Hepatocyte (in vitro differentiated cells): ENCODE measurements at regions not wholly inside any gene's neighbourhood (a gene's known extent, or its start where the extent isn't known, plus 50 kb on each side); places are given as distances from the start of the nearest gene placed in this dataset.
"Not testable (repeated sequence)": the region's sequence is repeated elsewhere in the genome, so short reads cannot be mapped to it uniquely, and the experiment has no call there.

Experiments used
- DNase-seq: peaks from one replicate; pipeline ENCODE4 v3.0.0-alpha.2; 2016; ENCODE audit warnings: low spot score
- H2AFZ ChIP-seq: fragments of 200-600 bp; sonication (generic); 2 replicates; pipeline ENCODE4 v1.6.0; 2016; ENCODE audit warnings: antibody characterized with exemption, mild to moderate bottlenecking
- H3K27ac ChIP-seq: fragments of 200-600 bp; sonication (generic); 2 replicates; pipeline ENCODE4 v1.5.1; 2016; ENCODE audit warnings: mild to moderate bottlenecking
- H3K27me3 ChIP-seq: fragments of 200-600 bp; sonication (generic); 2 replicates; pipeline ENCODE4 v1.6.1; 2016
- H3K36me3 ChIP-seq: fragments of 200-600 bp; sonication (generic); replicated peaks from 2 replicates; pipeline ENCODE4 v1.5.1; 2016; ENCODE audit warnings: low read depth; ENCODE audit not compliant: insufficient read depth
- H3K4me1 ChIP-seq: fragments of 200-600 bp; sonication (generic); 2 replicates; pipeline ENCODE4 v1.5.1; 2016; ENCODE audit warnings: mild to moderate bottlenecking, moderate library complexity; ENCODE audit not compliant: insufficient read depth
- H3K4me2 ChIP-seq: fragments of 200-600 bp; sonication (generic); 2 replicates; pipeline ENCODE4 v1.6.0; 2016
- H3K4me3 ChIP-seq: fragments of 200-600 bp; sonication (generic); 2 replicates; pipeline ENCODE4 v1.5.1; 2016; ENCODE audit warnings: mild to moderate bottlenecking
- H3K79me2 ChIP-seq: fragments of 200-600 bp; sonication (generic); 2 replicates; pipeline ENCODE4 v1.6.0; 2017; ENCODE audit warnings: mild to moderate bottlenecking
- H3K9me2 ChIP-seq: fragments of 200-600 bp; sonication (generic); replicated peaks from 2 replicates; pipeline ENCODE4 v1.6.0; 2017; ENCODE audit warnings: mild to moderate bottlenecking; ENCODE audit not compliant: insufficient read depth
- H3K9me3 ChIP-seq: fragments of 200-600 bp; sonication (generic); 2 replicates; pipeline ENCODE4 v1.5.1; 2016; ENCODE audit warnings: low read depth, mild to moderate bottlenecking
- H4K20me1 ChIP-seq: fragments of 200-600 bp; sonication (generic); 2 replicates; pipeline ENCODE4 v1.6.0; 2016; ENCODE audit warnings: mild to moderate bottlenecking; ENCODE audit not compliant: insufficient read depth, poor library complexity, severe bottlenecking
- EZH2 ChIP-seq: fragments of 200-600 bp; sonication (generic); IDR thresholded peaks from 2 replicates; pipeline ENCODE4 v1.6.1; 2016; ENCODE audit warnings: antibody characterized with exemption, mild to moderate bottlenecking, borderline replicate concordance
- EZH2phosphoT487 ChIP-seq: fragments of 200-600 bp; sonication (generic); IDR thresholded peaks from one replicate; pipeline ENCODE4 v1.6.1; 2018; ENCODE audit warnings: antibody characterized with exemption, mild to moderate bottlenecking, low read depth, moderate library complexity; ENCODE audit not compliant: unreplicated experiment, severe bottlenecking
- WGBS: methylation state at CpG from one replicate; pipeline ENCODE4 v1.1.6; 2016; ENCODE audit warnings: low lambda C conversion rate; ENCODE audit errors: missing lambda C conversion rate; 5-methylcytosine and 5-hydroxymethylcytosine counted together
- TF ChIP-seq, protein P1 (sequence below): fragments of 200-600 bp; sonication (generic); IDR thresholded peaks from 2 replicates; pipeline ENCODE4 v1.5.1; 2016; ENCODE audit warnings: antibody characterized with exemption, mild to moderate bottlenecking; ENCODE audit not compliant: poor library complexity

DNA sequence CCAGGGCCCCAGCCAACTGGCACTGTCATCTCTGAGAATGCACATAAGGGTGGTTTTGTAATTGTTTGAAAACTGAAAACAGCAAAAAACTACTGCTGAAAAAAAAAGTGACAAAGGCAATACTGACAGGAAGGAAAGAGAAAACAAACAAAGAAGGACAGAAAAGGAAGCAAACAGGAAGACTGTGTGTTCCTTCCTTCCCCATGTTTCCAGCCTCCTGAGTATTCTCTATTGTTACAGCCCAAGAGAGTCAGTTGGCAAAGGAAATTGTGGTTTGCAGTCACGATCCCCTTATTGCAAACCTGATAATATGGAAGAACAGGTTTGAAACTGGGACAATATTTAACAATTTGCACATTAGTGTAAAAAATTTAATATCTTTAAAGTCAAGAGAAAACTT is 1177.6 kb downstream of the PLA2G4A start:
- H2AFZ ChIP-seq: no peak overlapping the region
- 90% methylated on average over 1 of the region's 1 CpG for WGBS

DNA sequence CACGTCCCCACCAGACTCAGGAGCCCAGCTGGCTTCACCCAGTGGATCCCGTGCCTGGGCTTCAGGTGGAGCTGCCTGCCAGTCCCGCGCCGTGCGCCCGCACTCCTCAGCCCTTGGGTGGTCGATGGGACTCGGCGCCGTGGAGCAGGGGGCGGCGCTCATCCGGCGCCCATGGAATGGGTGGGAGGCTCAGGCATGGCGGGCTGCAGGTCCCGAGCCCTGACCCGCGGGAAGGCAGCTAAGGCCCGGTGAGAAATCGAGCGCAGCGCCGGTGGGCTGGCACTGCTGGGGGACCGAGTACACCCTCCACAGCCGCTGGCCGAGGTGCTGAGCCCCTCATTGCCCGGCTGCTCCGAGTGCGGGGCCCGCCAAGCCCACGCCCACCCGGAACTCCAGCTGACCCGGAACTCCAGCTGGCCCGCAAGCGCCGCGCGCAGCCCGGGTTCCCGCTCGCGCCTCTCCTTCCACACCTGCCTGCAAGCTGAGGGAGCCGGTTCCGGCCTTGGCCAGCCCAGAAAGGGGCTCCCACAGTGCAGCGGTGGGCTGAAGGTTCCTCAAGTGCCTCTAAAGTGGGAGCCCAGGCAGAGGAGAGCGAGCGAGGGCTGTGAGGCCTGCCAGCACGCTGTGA is 1184.6 kb downstream of the PLA2G4A start:
- H3K79me2 ChIP-seq, H2AFZ ChIP-seq, H3K9me3 ChIP-seq, H3K36me3 ChIP-seq, H4K20me1 ChIP-seq, H3K9me2 ChIP-seq, H3K4me3 ChIP-seq, H3K4me2 ChIP-seq, H3K27ac ChIP-seq, DNase-seq, H3K4me1 ChIP-seq, H3K27me3 ChIP-seq: not testable (repeated sequence)
- WGBS: 94% methylated on average over 37 of the region's 49 CpGs

More for the DNA sequence above, 1177.6 kb downstream of the PLA2G4A start:
- TF ChIP-seq EZH2phosphoT487 (no peak), EZH2 (no peak)
- TF ChIP-seq, protein P1, sequence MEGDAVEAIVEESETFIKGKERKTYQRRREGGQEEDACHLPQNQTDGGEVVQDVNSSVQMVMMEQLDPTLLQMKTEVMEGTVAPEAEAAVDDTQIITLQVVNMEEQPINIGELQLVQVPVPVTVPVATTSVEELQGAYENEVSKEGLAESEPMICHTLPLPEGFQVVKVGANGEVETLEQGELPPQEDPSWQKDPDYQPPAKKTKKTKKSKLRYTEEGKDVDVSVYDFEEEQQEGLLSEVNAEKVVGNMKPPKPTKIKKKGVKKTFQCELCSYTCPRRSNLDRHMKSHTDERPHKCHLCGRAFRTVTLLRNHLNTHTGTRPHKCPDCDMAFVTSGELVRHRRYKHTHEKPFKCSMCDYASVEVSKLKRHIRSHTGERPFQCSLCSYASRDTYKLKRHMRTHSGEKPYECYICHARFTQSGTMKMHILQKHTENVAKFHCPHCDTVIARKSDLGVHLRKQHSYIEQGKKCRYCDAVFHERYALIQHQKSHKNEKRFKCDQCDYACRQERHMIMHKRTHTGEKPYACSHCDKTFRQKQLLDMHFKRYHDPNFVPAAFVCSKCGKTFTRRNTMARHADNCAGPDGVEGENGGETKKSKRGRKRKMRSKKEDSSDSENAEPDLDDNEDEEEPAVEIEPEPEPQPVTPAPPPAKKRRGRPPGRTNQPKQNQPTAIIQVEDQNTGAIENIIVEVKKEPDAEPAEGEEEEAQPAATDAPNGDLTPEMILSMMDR: no peak
- Histone ChIP-seq H4K20me1 (no peaks in the 10 kb centered on the region), H3K36me3 (no peaks in the 10 kb centered on the region), H3K27ac (no peak overlapping the region), H3K4me3 (no peak overlapping the region), H3K9me3 (no peaks in the 10 kb centered on the region), H3K79me2 (no peaks in the 10 kb centered on the region), H3K27me3 (no peaks in the 10 kb centered on the region), H3K9me2 (no peaks in the 10 kb centered on the region), H3K4me1 (no peaks in the 10 kb centered on the region), H3K4me2 (no peak overlapping the region)
- no peak for DNase-seq

DNA sequence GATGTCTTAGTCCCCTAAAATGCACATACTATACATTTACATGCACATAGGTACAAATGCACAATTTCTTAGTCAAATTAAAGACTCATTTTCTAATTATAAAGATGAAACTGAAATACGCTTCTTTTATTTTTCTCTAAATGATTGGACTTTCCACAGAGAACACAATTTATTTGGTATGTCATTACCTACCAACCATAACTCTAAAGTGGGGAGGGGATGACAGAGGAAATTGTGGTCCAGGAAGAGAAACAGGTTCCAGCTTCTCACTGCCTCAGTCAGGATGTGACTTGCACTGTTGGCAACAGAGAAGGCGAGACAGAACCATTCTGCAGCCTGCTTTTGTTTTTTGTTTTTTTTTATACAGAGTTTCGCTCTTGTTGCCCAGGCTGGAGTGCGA is 1189.2 kb downstream of the PLA2G4A start:
- H3K4me1 ChIP-seq: no peaks in the 10 kb centered on the region
- no peaks in the 10 kb centered on the region for H3K9me2 ChIP-seq
- TF ChIP-seq, protein P1: no peak
- TF ChIP-seq EZH2 (no peak), EZH2phosphoT487 (no peak)
- H3K4me3 ChIP-seq: no peak overlapping the region
- H3K79me2 ChIP-seq: no peaks in the 10 kb centered on the region
- over 99% methylated on average over 4 of the region's 4 CpGs for WGBS
- no peaks in the 10 kb centered on the region for H3K9me3 ChIP-seq
- no peaks in the 10 kb centered on the region for H4K20me1 ChIP-seq
- H3K4me2 ChIP-seq: no peak overlapping the region
- DNase-seq: no peak
- no peaks in the 10 kb centered on the region for H3K36me3 ChIP-seq
- H3K27me3 ChIP-seq: no peaks in the 10 kb centered on the region
- no peak overlapping the region for H3K27ac ChIP-seq
- no peak overlapping the region for H2AFZ ChIP-seq

DNA sequence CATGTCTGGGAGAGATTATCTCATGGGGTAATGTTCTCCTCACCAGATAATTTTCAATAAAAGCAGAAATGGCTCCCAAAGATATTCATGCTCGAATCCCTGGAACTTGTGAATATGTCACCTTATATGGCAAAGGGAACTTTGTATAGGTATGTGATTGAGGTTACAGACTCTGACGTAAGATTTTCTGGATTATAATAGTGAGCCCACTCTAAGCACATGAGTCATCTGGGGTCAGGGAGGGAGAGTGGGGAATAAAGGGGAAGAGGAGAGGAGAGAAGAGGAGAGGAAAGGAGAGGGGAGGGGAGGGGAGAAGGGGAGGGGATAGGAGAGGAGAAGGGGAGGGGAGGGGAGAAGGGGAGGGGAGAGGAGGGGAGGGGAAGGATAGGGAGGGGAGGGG is 1193.9 kb downstream of the PLA2G4A start:
- 92% methylated on average over 2 of the region's 2 CpGs for WGBS
- Histone ChIP-seq H3K4me2 (no peak overlapping the region), H2AFZ (no peak overlapping the region), H3K36me3 (no peaks in the 10 kb centered on the region), H4K20me1 (no peaks in the 10 kb centered on the region), H3K27me3 (no peaks in the 10 kb centered on the region), H3K9me2 (no peaks in the 10 kb centered on the region), H3K9me3 (no peaks in the 10 kb centered on the region), H3K4me1 (no peaks in the 10 kb centered on the region), H3K4me3 (no peak overlapping the region), H3K79me2 (no peaks in the 10 kb centered on the region), H3K27ac (no peak overlapping the region)
- TF ChIP-seq, protein P1: no peak
- TF ChIP-seq EZH2: no peak
- no peak for TF ChIP-seq EZH2phosphoT487
- no peak for DNase-seq
